GM21515 (cell line): ENCODE measurements at regions not wholly inside any gene's neighbourhood (a gene's known extent, or its start where the extent isn't known, plus 50 kb on each side); places are given as distances from the start of the nearest gene placed in this dataset.

Source experiments
- ATAC-seq: cut with Tn5 transposase; IDR thresholded peaks from one replicate; pipeline ENCODE4 v1.9.1; 2021; ENCODE audit not compliant: unreplicated experiment

GRCh38 chr6:129967427-129967826 is 51.0 kb upstream of the L3MBTL3 start:
- no peak for ATAC-seq

GRCh38 chr6:129966125-129966524 is 52.3 kb upstream of the L3MBTL3 start:
- no peak for ATAC-seq

- ATAC-seq = no peak
Measured at GRCh38 chr6:129965096-129965495, 53.3 kb upstream of the L3MBTL3 start.

GRCh38 chr6:129959358-129959930 is 58.9 kb upstream of the L3MBTL3 start:
- no peak for ATAC-seq

- no peak for ATAC-seq
Measured at GRCh38 chr6:129957941-129958898, 60.2 kb upstream of the L3MBTL3 start.

GRCh38 chr6:129955584-129955983 is 62.8 kb upstream of the L3MBTL3 start:
- ATAC-seq = no peak

- no peak for ATAC-seq
Measured at GRCh38 chr6:129954749-129955431, 63.5 kb upstream of the L3MBTL3 start.

GRCh38 chr6:129947797-129948196 is 70.6 kb upstream of the L3MBTL3 start:
- no peak for ATAC-seq

- no peak for ATAC-seq
Measured at GRCh38 chr6:129946439-129947140, 71.8 kb upstream of the L3MBTL3 start.

GRCh38 chr6:129943637-129944271 is 74.6 kb upstream of the L3MBTL3 start:
- no peak for ATAC-seq

GRCh38 chr6:129940454-129941195 is 77.8 kb upstream of the L3MBTL3 start:
- no peak for ATAC-seq

- no peak for ATAC-seq
Measured at GRCh38 chr6:129938249-129939020, 77.3 kb upstream of the TMEM244 start.

- ATAC-seq = peak; percentile 67
Measured at GRCh38 chr6:129936329-129937165, 75.4 kb upstream of the TMEM244 start.

- no peak for ATAC-seq
Measured at GRCh38 chr6:129932321-129932720, 71.2 kb upstream of the TMEM244 start.

GRCh38 chr6:129929433-129929832 is 68.3 kb upstream of the TMEM244 start:
- no peak for ATAC-seq

- no peak for ATAC-seq
Measured at GRCh38 chr6:129923530-129924250, 62.6 kb upstream of the TMEM244 start.

- no peak for ATAC-seq
Measured at GRCh38 chr6:129921169-129921817, 60.2 kb upstream of the TMEM244 start.
